ENCODE measurements at regions not wholly inside any gene's neighbourhood (a gene's known extent, or its start where the extent isn't known, plus 50 kb on each side); places are given as distances from the start of the nearest gene placed in this dataset.

- intact Hi-C loops (cut with micrococcal nuclease): loop anchor here (2.0 kb wide), 1 partner anchor 21 kb away; no protein-coding TSS in a partner anchor
- Mint-ChIP-seq H3K4me3 (no peak overlapping the region), H3K27me3 (ENCODE audit: insufficient read depth) (peaks cover 5% of the 10 kb centered on the region), H3K4me1 (ENCODE audit: low read depth) (peaks cover 45% of the 10 kb centered on the region), H3K27ac (no peak overlapping the region), H3K36me3 (ENCODE audit: low read depth) (peaks cover 8% of the 10 kb centered on the region), H3K9me3 (peaks cover 6% of the 10 kb centered on the region)
- DNase-seq (ENCODE audit: low spot score): no peak
Observed at GRCh38 chr15:31243895-31244294, 82.7 kb upstream of the KLF13 start.

DNA sequence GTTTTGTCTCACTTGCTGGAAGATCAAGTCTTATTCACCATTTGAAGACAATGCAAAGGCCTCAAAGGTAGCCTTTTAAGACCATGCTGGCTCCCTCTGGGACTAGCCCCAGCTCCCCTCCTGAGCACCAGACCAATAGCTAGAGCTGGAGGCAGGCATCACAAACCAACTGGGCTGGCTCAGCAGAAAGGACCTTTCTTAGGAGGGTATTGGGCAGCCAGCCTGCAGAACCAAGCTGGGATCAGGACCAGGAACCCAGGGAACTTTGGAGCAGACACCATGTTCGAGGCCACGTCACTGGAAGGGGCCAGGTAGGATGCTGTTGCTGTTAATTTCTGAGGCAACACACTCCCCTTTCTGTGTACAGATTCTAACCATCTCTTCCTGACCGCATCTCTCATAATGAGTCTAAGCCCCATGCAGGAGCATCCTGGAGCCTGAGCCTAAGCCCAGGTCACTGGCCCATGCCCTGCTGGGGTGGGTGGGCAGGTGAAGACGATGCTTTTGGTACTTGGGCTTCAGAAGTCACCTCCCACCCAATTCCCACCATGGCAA is 81.4 kb upstream of the KLF13 start:
- intact Hi-C loops (cut with micrococcal nuclease): no loop called here
- Mint-ChIP-seq H3K27ac (no peak overlapping the region), H3K36me3 (ENCODE audit: low read depth) (peaks cover 8% of the 10 kb centered on the region), H3K4me3 (no peak overlapping the region), H3K9me3 (peaks cover 6% of the 10 kb centered on the region), H3K27me3 (ENCODE audit: insufficient read depth) (peaks cover 5% of the 10 kb centered on the region), H3K4me1 (ENCODE audit: low read depth) (peaks cover 36% of the 10 kb centered on the region)
- no peak for DNase-seq (ENCODE audit: low spot score)

DNA sequence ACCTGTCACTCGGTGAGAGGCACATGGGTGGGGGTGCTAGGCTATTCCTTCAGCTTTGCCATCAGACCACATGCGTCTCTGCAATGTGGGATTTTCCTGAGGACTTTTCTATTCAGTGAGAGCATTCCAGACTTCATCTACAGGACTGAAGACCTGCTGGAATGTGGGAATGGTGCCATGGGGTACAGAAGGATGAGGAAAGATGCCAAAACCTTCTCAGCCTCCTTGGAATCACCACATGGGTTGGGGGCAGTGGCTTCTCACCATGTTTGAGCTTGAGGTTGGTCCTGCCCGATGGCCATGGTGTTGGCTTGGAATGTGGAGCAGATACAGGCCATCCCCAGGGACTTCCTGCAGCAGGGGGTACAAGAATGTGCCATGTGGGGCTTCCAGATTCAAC is 80.9 kb upstream of the KLF13 start:
- Mint-ChIP-seq H3K9me3 (peaks cover 6% of the 10 kb centered on the region), H3K27ac (no peak overlapping the region)
- intact Hi-C loops (cut with micrococcal nuclease): no loop called here

GRCh38 chr15:31247404-31247803 is 79.2 kb upstream of the KLF13 start:
- no peak overlapping the region for H3K27ac Mint-ChIP-seq
- H3K4me1 Mint-ChIP-seq (ENCODE audit: low read depth): peaks cover 26% of the 10 kb centered on the region
- H3K4me3 Mint-ChIP-seq: no peak overlapping the region
- peaks cover 8% of the 10 kb centered on the region for H3K36me3 Mint-ChIP-seq (ENCODE audit: low read depth)
- peaks cover 6% of the 10 kb centered on the region for H3K9me3 Mint-ChIP-seq
- no peak for DNase-seq (ENCODE audit: low spot score)
- intact Hi-C loops (cut with micrococcal nuclease): no loop called here
- H3K27me3 Mint-ChIP-seq (ENCODE audit: insufficient read depth): peaks cover 11% of the 10 kb centered on the region

More for the DNA sequence above, 80.9 kb upstream of the KLF13 start:
- DNase-seq (ENCODE audit: low spot score): no peak
- H3K36me3 Mint-ChIP-seq (ENCODE audit: low read depth): peaks cover 8% of the 10 kb centered on the region
- H3K4me1 Mint-ChIP-seq (ENCODE audit: low read depth): peaks cover 36% of the 10 kb centered on the region
- H3K4me3 Mint-ChIP-seq: no peak overlapping the region
- H3K27me3 Mint-ChIP-seq (ENCODE audit: insufficient read depth): peaks cover 7% of the 10 kb centered on the region

- no peak overlapping the region for H3K27ac Mint-ChIP-seq
- peaks cover 31% of the 10 kb centered on the region for H3K4me1 Mint-ChIP-seq (ENCODE audit: low read depth)
- peaks cover 6% of the 10 kb centered on the region for H3K9me3 Mint-ChIP-seq
- peaks cover 15% of the 10 kb centered on the region for H3K27me3 Mint-ChIP-seq (ENCODE audit: insufficient read depth)
- no peak overlapping the region for H3K4me3 Mint-ChIP-seq
- intact Hi-C loops (cut with micrococcal nuclease): no loop called here
- peaks cover 8% of the 10 kb centered on the region for H3K36me3 Mint-ChIP-seq (ENCODE audit: low read depth)
- no peak for DNase-seq (ENCODE audit: low spot score)
Observed at GRCh38 chr15:31248263-31248662, 78.4 kb upstream of the KLF13 start.

- Mint-ChIP-seq H3K27me3 (ENCODE audit: insufficient read depth) (peaks cover 15% of the 10 kb centered on the region), H3K27ac (no peak overlapping the region), H3K4me1 (ENCODE audit: low read depth) (peaks cover 31% of the 10 kb centered on the region), H3K36me3 (ENCODE audit: low read depth) (peaks cover 8% of the 10 kb centered on the region), H3K4me3 (no peak overlapping the region), H3K9me3 (peaks cover 4% of the 10 kb centered on the region)
- no peak for DNase-seq (ENCODE audit: low spot score)
- intact Hi-C loops (cut with micrococcal nuclease): no loop called here
Observed at GRCh38 chr15:31248951-31249350, 77.7 kb upstream of the KLF13 start.

GRCh38 chr15:31250033-31250432 is 76.6 kb upstream of the KLF13 start:
- H3K27ac Mint-ChIP-seq: no peak overlapping the region
- H3K36me3 Mint-ChIP-seq (ENCODE audit: low read depth): peaks cover 3% of the 10 kb centered on the region
- H3K27me3 Mint-ChIP-seq (ENCODE audit: insufficient read depth): peaks cover 15% of the 10 kb centered on the region
- H3K4me3 Mint-ChIP-seq: no peak overlapping the region
- peaks cover 31% of the 10 kb centered on the region for H3K4me1 Mint-ChIP-seq (ENCODE audit: low read depth)
- no peaks in the 10 kb centered on the region for H3K9me3 Mint-ChIP-seq
- no peak for DNase-seq (ENCODE audit: low spot score)
- intact Hi-C loops (cut with micrococcal nuclease): no loop called here

GRCh38 chr15:31251165-31251564 is 75.5 kb upstream of the KLF13 start:
- H3K4me1 Mint-ChIP-seq (ENCODE audit: low read depth): peaks cover 33% of the 10 kb centered on the region
- intact Hi-C loops (cut with micrococcal nuclease): no loop called here
- no peak for DNase-seq (ENCODE audit: low spot score)
- peaks cover 14% of the 10 kb centered on the region for H3K27me3 Mint-ChIP-seq (ENCODE audit: insufficient read depth)
- H3K36me3 Mint-ChIP-seq (ENCODE audit: low read depth): peaks cover 2% of the 10 kb centered on the region
- H3K9me3 Mint-ChIP-seq: no peaks in the 10 kb centered on the region
- H3K27ac Mint-ChIP-seq: no peak overlapping the region
- no peak overlapping the region for H3K4me3 Mint-ChIP-seq

DNA sequence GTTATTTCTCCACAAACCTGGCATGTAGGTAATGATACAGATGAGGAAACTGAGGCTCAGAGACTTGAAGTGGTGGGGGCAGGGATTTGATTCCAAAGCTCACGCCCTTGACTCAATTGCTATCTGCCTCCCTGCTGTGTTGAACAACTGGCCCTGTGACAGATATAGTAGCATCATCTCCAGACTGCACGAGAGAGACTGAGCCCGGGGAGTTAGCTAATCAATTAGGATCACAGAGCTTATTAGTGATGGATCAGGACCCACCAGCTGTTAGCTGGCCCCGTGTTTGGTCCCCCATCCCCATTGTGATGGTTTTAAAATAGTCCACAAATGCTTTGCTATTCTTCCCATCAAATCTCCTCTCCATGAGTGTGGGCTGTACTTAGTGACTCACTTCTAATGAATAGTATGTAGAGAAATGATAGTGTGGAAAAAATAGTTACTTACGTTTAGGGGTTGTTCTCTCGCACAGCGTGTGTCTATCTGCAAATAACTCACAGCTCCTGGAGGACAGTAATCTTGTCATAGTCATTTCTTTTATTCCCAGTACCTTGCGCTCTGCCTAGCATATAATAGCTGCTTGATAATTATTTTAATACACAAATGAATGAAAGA is 74.4 kb upstream of the KLF13 start:
- DNase-seq (ENCODE audit: low spot score): no peak
- no peaks in the 10 kb centered on the region for H3K36me3 Mint-ChIP-seq (ENCODE audit: low read depth)
- H3K27me3 Mint-ChIP-seq (ENCODE audit: insufficient read depth): peaks cover 14% of the 10 kb centered on the region
- H3K27ac Mint-ChIP-seq: no peak overlapping the region
- H3K4me3 Mint-ChIP-seq: no peak overlapping the region
- H3K4me1 Mint-ChIP-seq (ENCODE audit: low read depth): peaks cover 36% of the 10 kb centered on the region
- intact Hi-C loops (cut with micrococcal nuclease): no loop called here
- H3K9me3 Mint-ChIP-seq: no peaks in the 10 kb centered on the region

DNA sequence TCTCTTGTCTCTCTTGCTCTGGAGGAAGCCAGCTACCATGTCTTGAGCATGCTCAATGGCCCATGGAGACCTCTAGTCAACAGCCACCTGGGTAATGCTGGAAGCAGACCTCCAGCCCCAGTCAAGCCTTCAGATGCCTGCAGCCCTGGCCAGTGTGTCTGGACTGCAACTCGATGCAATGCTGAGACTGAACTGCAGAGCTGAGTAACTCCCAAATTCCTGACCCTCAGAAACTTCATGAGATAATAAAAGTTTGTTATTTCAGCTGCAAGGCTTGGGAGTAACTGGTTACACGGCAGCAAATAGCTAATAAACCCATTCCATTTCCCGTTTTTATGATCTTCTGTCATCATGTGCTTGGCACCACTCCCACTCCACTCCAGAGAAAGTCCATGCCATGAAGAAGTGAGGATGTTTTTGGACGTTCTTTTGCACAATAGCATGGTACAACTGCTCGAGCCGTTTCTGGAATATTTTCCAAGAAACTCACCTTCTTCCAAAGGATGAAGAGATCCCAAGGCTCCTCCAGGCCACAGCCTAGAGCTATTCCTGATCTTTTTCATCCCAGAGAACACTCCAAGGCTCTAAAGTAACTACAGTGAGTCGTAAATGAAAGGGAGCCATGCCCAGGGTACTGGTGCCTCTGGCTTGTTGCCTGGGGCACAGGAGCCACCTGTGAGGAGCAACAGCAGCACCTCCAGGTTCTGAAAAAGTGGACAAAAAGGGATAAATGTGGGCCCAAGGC is 72.0 kb upstream of the KLF13 start:
- no peak overlapping the region for H3K4me3 Mint-ChIP-seq
- H3K27ac Mint-ChIP-seq: no peak overlapping the region
- H3K9me3 Mint-ChIP-seq: peaks cover 6% of the 10 kb centered on the region
- H3K27me3 Mint-ChIP-seq (ENCODE audit: insufficient read depth): peaks cover 20% of the 10 kb centered on the region
- H3K4me1 Mint-ChIP-seq (ENCODE audit: low read depth): peaks cover 57% of the 10 kb centered on the region
- intact Hi-C loops (cut with micrococcal nuclease): no loop called here
- no peak for DNase-seq (ENCODE audit: low spot score)
- H3K36me3 Mint-ChIP-seq (ENCODE audit: low read depth): peaks cover 3% of the 10 kb centered on the region

DNA sequence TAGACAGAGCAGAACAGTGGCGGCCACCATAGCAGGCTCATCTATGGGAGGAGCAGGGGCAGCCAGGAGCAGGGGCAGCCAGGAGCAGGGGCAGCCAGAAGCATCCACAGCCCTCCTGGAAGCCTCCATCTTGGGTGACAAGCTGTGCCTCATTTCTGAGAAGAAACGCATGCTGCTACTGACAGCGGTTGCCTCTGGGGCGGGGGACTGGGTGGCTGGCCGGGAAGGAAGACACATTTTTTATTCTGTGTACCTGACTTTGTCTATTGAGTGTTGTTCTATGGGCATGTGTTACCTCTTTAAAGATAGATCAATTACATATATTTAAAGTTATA is 71.5 kb upstream of the KLF13 start:
- intact Hi-C loops (cut with micrococcal nuclease): no loop called here
- H3K4me3 Mint-ChIP-seq: no peak overlapping the region
- DNase-seq (ENCODE audit: low spot score): no peak
- H3K27me3 Mint-ChIP-seq (ENCODE audit: insufficient read depth): peaks cover 20% of the 10 kb centered on the region
- H3K9me3 Mint-ChIP-seq: peaks cover 6% of the 10 kb centered on the region
- H3K36me3 Mint-ChIP-seq (ENCODE audit: low read depth): peaks cover 3% of the 10 kb centered on the region
- peaks cover 60% of the 10 kb centered on the region for H3K4me1 Mint-ChIP-seq (ENCODE audit: low read depth)
- H3K27ac Mint-ChIP-seq: peak overlapping the region; percentile 11

GRCh38 chr15:31255732-31256377 is 70.8 kb upstream of the KLF13 start:
- Mint-ChIP-seq H3K36me3 (ENCODE audit: low read depth) (peaks cover 3% of the 10 kb centered on the region), H3K27me3 (ENCODE audit: insufficient read depth) (peaks cover 18% of the 10 kb centered on the region), H3K4me3 (no peak overlapping the region), H3K9me3 (peaks cover 6% of the 10 kb centered on the region), H3K4me1 (ENCODE audit: low read depth) (peaks cover 60% of the 10 kb centered on the region), H3K27ac (no peak overlapping the region)
- intact Hi-C loops (cut with micrococcal nuclease): no loop called here
- DNase-seq (ENCODE audit: low spot score): no peak
